ENCODE measurements at regions not wholly inside any gene's neighbourhood (a gene's known extent, or its start where the extent isn't known, plus 50 kb on each side); places are given as distances from the start of the nearest gene placed in this dataset.

GRCh38 chr3:191944835-191945234 lies 483.9 kb downstream of the PYDC2 start:
- TF ChIP-seq CTCF (IDR thresholded peaks at IDR 0.05) (no peak), POLR2A (IDR thresholded peaks at IDR 0.05) (no peak)
